Adrenal gland (tissue), 5 donors: ENCODE measurements at regions not wholly inside any gene's neighbourhood (a gene's known extent, or its start where the extent isn't known, plus 50 kb on each side); places are given as distances from the start of the nearest gene placed in this dataset.

Experiments used
- POLR2A ChIP-seq, 2 donors: fragments of 450-650 bp; IDR thresholded peaks; one replicate each; pipeline ENCODE4 v1.6.1; 2017; ENCODE audit warnings: antibody characterized with exemption in 2 of 2, mild to moderate bottlenecking in 2 of 2, moderate library complexity in 1 of 2
- TF ChIP-seq, protein P1 (sequence below), 6 experiments: fragments of 450-650 bp in 4 of 6; fragments of 200-600 bp in 2 of 6; sonication (generic) in 1 of 6; IDR thresholded peaks; 1 replicate in 5 of 6; 2 replicates in 1 of 6; pipeline versions ENCODE4 v1.5.1 to v1.8.0; 2016 to 2021; ENCODE audit warnings: antibody characterized with exemption in 6 of 6, mild to moderate bottlenecking in 2 of 6, moderate library complexity in 1 of 6
- donor health status: DM: no; HTN: no; CAD: no.

DNA sequence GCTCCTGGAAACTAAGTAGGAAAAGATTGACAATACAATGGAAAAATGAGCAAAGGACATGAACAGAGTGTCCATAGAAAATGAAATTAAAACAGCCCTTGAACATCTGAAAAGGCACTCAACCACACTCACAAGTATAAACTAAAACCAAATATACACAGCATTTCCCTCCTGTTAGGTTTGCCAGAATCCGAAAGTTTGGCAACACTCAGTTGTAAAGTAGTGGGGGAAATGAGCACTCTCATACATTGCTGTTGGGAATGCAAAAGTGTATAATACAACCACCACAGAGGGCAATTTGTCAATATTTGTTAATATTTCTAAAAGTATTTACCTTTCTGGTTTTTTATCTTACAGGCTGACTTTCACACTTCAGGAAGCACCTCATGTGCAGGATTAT is 84.2 kb upstream of the TMEM164 start:
- TF ChIP-seq, protein P1, sequence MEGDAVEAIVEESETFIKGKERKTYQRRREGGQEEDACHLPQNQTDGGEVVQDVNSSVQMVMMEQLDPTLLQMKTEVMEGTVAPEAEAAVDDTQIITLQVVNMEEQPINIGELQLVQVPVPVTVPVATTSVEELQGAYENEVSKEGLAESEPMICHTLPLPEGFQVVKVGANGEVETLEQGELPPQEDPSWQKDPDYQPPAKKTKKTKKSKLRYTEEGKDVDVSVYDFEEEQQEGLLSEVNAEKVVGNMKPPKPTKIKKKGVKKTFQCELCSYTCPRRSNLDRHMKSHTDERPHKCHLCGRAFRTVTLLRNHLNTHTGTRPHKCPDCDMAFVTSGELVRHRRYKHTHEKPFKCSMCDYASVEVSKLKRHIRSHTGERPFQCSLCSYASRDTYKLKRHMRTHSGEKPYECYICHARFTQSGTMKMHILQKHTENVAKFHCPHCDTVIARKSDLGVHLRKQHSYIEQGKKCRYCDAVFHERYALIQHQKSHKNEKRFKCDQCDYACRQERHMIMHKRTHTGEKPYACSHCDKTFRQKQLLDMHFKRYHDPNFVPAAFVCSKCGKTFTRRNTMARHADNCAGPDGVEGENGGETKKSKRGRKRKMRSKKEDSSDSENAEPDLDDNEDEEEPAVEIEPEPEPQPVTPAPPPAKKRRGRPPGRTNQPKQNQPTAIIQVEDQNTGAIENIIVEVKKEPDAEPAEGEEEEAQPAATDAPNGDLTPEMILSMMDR (IDR thresholded peaks at IDR 0.05) = no peak
- no peak for TF ChIP-seq POLR2A (IDR thresholded peaks at IDR 0.05)
